K562 (cell line): ENCODE measurements at regions not wholly inside any gene's neighbourhood (a gene's known extent, or its start where the extent isn't known, plus 50 kb on each side); places are given as distances from the start of the nearest gene placed in this dataset.

Source experiments
- ATAC-seq: fragments of 200-7000 bp; cut with Tn5 transposase; 3 replicates; pipeline ENCODE4 v1.9.1; 2020; ENCODE audit warnings: moderate library complexity
- BruUV-seq: library from RNA; stranded (reverse); fragments of 400-500 nt; replicated peaks from 2 replicates; lab custom pipeline; 2021; lab: Mats Ljungman, UMichigan
- CTCF ChIA-PET: fragments of 300-600 bp; formaldehyde crosslinking; extraction: SDS; loops from one replicate; lab custom pipeline; 2021; ENCODE audit warnings: low intra/inter-chr PET ratio; lab: Yijun Ruan, JAX
- POLR2A ChIA-PET: fragments of 300-600, 350-650 bp; sonication (Branson Sonifier 250); formaldehyde crosslinking; extraction: SDS; loops from one replicate; lab custom pipeline; 2021; ENCODE audit warnings: antibody characterized with exemption, inconsistent platforms; lab: Yijun Ruan, JAX
- DNase-seq, 4 experiments: peaks; one replicate each; pipeline versions ENCODE4 v3.0.0 to v3.0.0-alpha.2; 2011 to 2018; ENCODE audit warnings: low spot score in 3 of 4, mixed read lengths in 3 of 4; ENCODE audit errors: extremely low read depth in 1 of 4
- FAIRE-seq: peaks from 2 replicates; lab custom pipeline; 2011; peaks lifted over from hg19 to GRCh38; lab: Jason Lieb, UNC
- H2AFZ ChIP-seq: 2 replicates; pipeline ENCODE4 v1.6.0; 2011; ENCODE audit warnings: low read depth, low read length, control low read depth, inconsistent platforms
- H3K27ac ChIP-seq: fragments of 200-600 bp; 3 replicates; pipeline ENCODE4 v1.8.0; 2011; ENCODE audit warnings: low read depth, mild to moderate bottlenecking, control low read depth, inconsistent platforms, low read length, moderate library complexity, mixed read lengths; ENCODE audit errors: extremely low read depth
- H3K27me3 ChIP-seq, 2 experiments: fragments of 300-600 bp in 1 of 2; 2 replicates in 1 of 2; 3 replicates in 1 of 2; pipeline versions ENCODE4 v1.6.0 to v1.8.0; 2011; ENCODE audit warnings: inconsistent platforms in 2 of 2, low read length in 2 of 2, mild to moderate bottlenecking in 1 of 2, mixed read lengths in 1 of 2, moderate library complexity in 1 of 2; ENCODE audit not compliant: control insufficient read depth in 2 of 2, insufficient read depth in 2 of 2
- H3K36me3 ChIP-seq: fragments of 300-600 bp; 3 replicates; pipeline ENCODE4 v1.8.0; 2011; ENCODE audit warnings: mild to moderate bottlenecking, low read length, inconsistent platforms; ENCODE audit not compliant: control insufficient read depth, insufficient read depth
- H3K4me1 ChIP-seq, 2 experiments: fragments of 200-600 bp in 1 of 2; replicated peaks in 1 of 2; 2 replicates in 1 of 2; 3 replicates in 1 of 2; pipeline versions ENCODE4 v1.5.1 to v1.8.0; 2011; ENCODE audit warnings: inconsistent platforms in 2 of 2, low read length in 2 of 2, mild to moderate bottlenecking in 1 of 2, mixed read lengths in 1 of 2, moderate library complexity in 1 of 2; ENCODE audit not compliant: control insufficient read depth in 2 of 2, insufficient read depth in 2 of 2
- H3K4me2 ChIP-seq: 2 replicates; pipeline ENCODE4 v1.6.1; 2011; ENCODE audit warnings: low read length, control low read depth, inconsistent platforms, mixed read lengths; ENCODE audit not compliant: insufficient read depth
- H3K4me3 ChIP-seq: fragments of 200-600 bp; sonication (generic), shearing (Covaris generic); 2 replicates; pipeline ENCODE4 v1.5.1; 2016; ENCODE audit warnings: control low read depth, inconsistent platforms
- H3K79me2 ChIP-seq: fragments of 200-600 bp; 3 replicates; pipeline ENCODE4 v1.8.0; 2011; ENCODE audit warnings: low read length, inconsistent platforms; ENCODE audit not compliant: control insufficient read depth, insufficient read depth
- H3K9ac ChIP-seq, 2 experiments: 2 replicates each; pipeline versions ENCODE4 v1.6.0 to v1.6.1; 2011; ENCODE audit warnings: low read depth in 2 of 2, low read length in 2 of 2, control low read depth in 1 of 2, inconsistent platforms in 1 of 2, mild to moderate bottlenecking in 1 of 2, mixed read lengths in 1 of 2; ENCODE audit not compliant: insufficient read depth in 1 of 2
- H3K9me1 ChIP-seq: one replicate; pipeline ENCODE4 v1.6.0; 2011; ENCODE audit warnings: inconsistent platforms, mild to moderate bottlenecking, low read length, moderate library complexity; ENCODE audit not compliant: control insufficient read depth, insufficient read depth
- H3K9me3 ChIP-seq: replicated peaks from 2 replicates; pipeline ENCODE4 v1.5.1; 2011; ENCODE audit warnings: low read depth, low read length, inconsistent platforms; ENCODE audit not compliant: control insufficient read depth, insufficient read depth
- H4K20me1 ChIP-seq: replicated peaks from 2 replicates; pipeline ENCODE4 v1.6.1; 2011; ENCODE audit warnings: low read length, inconsistent platforms, mixed read lengths; ENCODE audit not compliant: control insufficient read depth, insufficient read depth
- FOSL1 ChIP-seq: fragments of 200-800 bp; sonication (Bioruptor generic); conservative IDR thresholded peaks from 2 replicates; pipeline ENCODE4 v1.6.1; 2016; ENCODE audit warnings: missing genetic modification characterization, missing compliant biosample characterization
- POLR3A ChIP-seq: IDR thresholded peaks from 2 replicates; pipeline ENCODE4 v1.6.1; 2011; ENCODE audit warnings: borderline replicate concordance, mild to moderate bottlenecking, moderate library complexity; ENCODE audit not compliant: insufficient read length, insufficient read depth; ENCODE audit errors: extremely low read depth
- RAD21 ChIP-seq, 2 experiments: fragments of 250-450 bp in 1 of 2; fragments of 450-650 bp in 1 of 2; sonication (Bioruptor Pico) in 1 of 2; formaldehyde crosslinking in 1 of 2; IDR thresholded peaks in 1 of 2; conservative IDR thresholded peaks in 1 of 2; 2 replicates each; pipeline versions ENCODE4 v1.4.0 to v1.8.0; 2020 to 2022; ENCODE audit warnings: mild to moderate bottlenecking in 2 of 2, moderate library complexity in 1 of 2
- USF2 ChIP-seq: sonication (generic); formaldehyde crosslinking; IDR thresholded peaks from 2 replicates; pipeline ENCODE4 v1.5.0; 2020; ENCODE audit warnings: missing genetic modification reagents
- WGBS: fragments of 100-300 bp; shearing (Covaris generic); methylation state at CpG from one replicate; pipeline ENCODE4 v1.1.6; 2016; ENCODE audit warnings: low coverage, mixed read lengths; ENCODE audit not compliant: insufficient coverage; ENCODE audit errors: missing lambda C conversion rate; 5-methylcytosine and 5-hydroxymethylcytosine counted together
- in situ Hi-C: fragments of 300-500 bp; cut with MboI; formaldehyde crosslinking; loops from 4 replicates; pipeline ENCODE4 v1.15.0; 2018; ENCODE audit warnings: inconsistent platforms, mixed read lengths
- intact Hi-C: fragments of 100-400 bp; cut with micrococcal nuclease; formaldehyde crosslinking; loops from 2 replicates; pipeline ENCODE4 v1.14.2; 2022

- no peaks in the 10 kb centered on the region for H3K9me3 ChIP-seq
- no peak overlapping the region for H2AFZ ChIP-seq
- H3K4me3 ChIP-seq = no peak overlapping the region
- ATAC-seq (no peak), DNase-seq (no peak), FAIRE-seq (no peak)
- peaks cover 0 to 14% of the 10 kb centered on the region in 2 experiments; a peak in 2 of 5 replicates for H3K27me3 ChIP-seq
- in situ Hi-C loops (no loop called here), intact Hi-C loops (no loop called here)
- no peak for TF ChIP-seq POLR3A
- TF ChIP-seq RAD21 (CRISPR knock-in tag; conservative IDR thresholded peaks at IDR 0.05 in 1 of 2, IDR thresholded peaks at IDR 0.05 in 1 of 2) = no peak
- no peak for TF ChIP-seq USF2 (CRISPR knock-in tag)
- H3K79me2 ChIP-seq = no peaks in the 10 kb centered on the region
- no peak overlapping the region for H3K4me2 ChIP-seq
- no peaks in the 10 kb centered on the region for H3K4me1 ChIP-seq
- H3K27ac ChIP-seq = no peak overlapping the region
- no peaks in the 10 kb centered on the region for H4K20me1 ChIP-seq
- H3K9ac ChIP-seq = no peak overlapping the region
- WGBS = 0% methylated on average over 1 of the region's 4 CpGs
- no TSS peak for BruUV-seq
- H3K9me1 ChIP-seq = no peaks in the 10 kb centered on the region
- no peaks in the 10 kb centered on the region for H3K36me3 ChIP-seq
- ChIA-PET POLR2A (no interaction called here), CTCF (no interaction called here)
Measured at GRCh38 chr18:78579449-78579848, 400.2 kb upstream of the SALL3 start.

- Histone ChIP-seq H3K36me3 (no peaks in the 10 kb centered on the region), H3K4me3 (no peak overlapping the region), H3K79me2 (no peaks in the 10 kb centered on the region), H3K27ac (no peak overlapping the region), H3K4me1 (no peaks in the 10 kb centered on the region), H3K4me2 (no peak overlapping the region), H3K9me3 (no peaks in the 10 kb centered on the region), H3K27me3 (peaks cover 0 to 15% of the 10 kb centered on the region in 2 experiments; a peak in 2 of 5 replicates), H3K9me1 (no peaks in the 10 kb centered on the region), H3K9ac (no peak overlapping the region), H2AFZ (no peak overlapping the region), H4K20me1 (no peaks in the 10 kb centered on the region)
- intact Hi-C loops (no loop called here), in situ Hi-C loops (no loop called here)
- DNase-seq = no peak
- 0% methylated on average over 7 of the region's 16 CpGs for WGBS
- BruUV-seq = no TSS peak
- FAIRE-seq = no peak
- no peak for ATAC-seq
- ChIA-PET POLR2A (no interaction called here), CTCF (no interaction called here)
- TF ChIP-seq FOSL1 = no peak
Measured at GRCh38 chr18:78579854-78580577, 399.6 kb upstream of the SALL3 start.
